Kidney (tissue), 13 donors: ENCODE measurements at regions not wholly inside any gene's neighbourhood (a gene's known extent, or its start where the extent isn't known, plus 50 kb on each side); places are given as distances from the start of the nearest gene placed in this dataset.

Experiments used
- DNase-seq, 5 donors: peaks; one replicate each; pipeline ENCODE4 v3.0.0-alpha.2; 2013 to 2020
- FAIRE-seq: peaks from 2 replicates; lab custom pipeline; 2012; peaks lifted over from hg19 to GRCh38; lab: Jason Lieb, UNC
- H3K27ac ChIP-seq, 2 donors: one replicate each; pipeline ENCODE4 v1.7.0; 2013; ENCODE audit warnings: low read depth in 2 of 2, low read length in 2 of 2, inconsistent platforms in 1 of 2
- H3K27me3 ChIP-seq: one replicate; pipeline ENCODE4 v1.7.1; 2013; ENCODE audit warnings: low read length, inconsistent platforms; ENCODE audit not compliant: control insufficient read depth, insufficient read depth
- H3K36me3 ChIP-seq, 3 donors: one replicate each; pipeline versions ENCODE4 v1.7.0 to v1.7.1; 2013; ENCODE audit warnings: low read length in 3 of 3, control low read depth in 1 of 3, inconsistent platforms in 1 of 3; ENCODE audit not compliant: insufficient read depth in 3 of 3, control insufficient read depth in 2 of 3
- H3K4me1 ChIP-seq, 3 donors: one replicate each; pipeline versions ENCODE4 v1.7.0 to v1.7.1; 2013; ENCODE audit warnings: low read length in 3 of 3, inconsistent platforms in 1 of 3, low read depth in 1 of 3; ENCODE audit not compliant: control insufficient read depth in 2 of 3, insufficient read depth in 2 of 3
- H3K4me3 ChIP-seq, 3 donors: one replicate each; pipeline versions ENCODE4 v1.7.0 to v1.8.1; 2013; ENCODE audit warnings: low read length in 3 of 3, control low read depth in 1 of 3, inconsistent platforms in 1 of 3
- H3K9ac ChIP-seq, 3 donors: one replicate each; pipeline versions ENCODE4 v1.7.0 to v1.7.1; 2013; ENCODE audit warnings: low read length in 3 of 3, control low read depth in 1 of 3, inconsistent platforms in 1 of 3
- H3K9me3 ChIP-seq, 3 donors: one replicate each; pipeline versions ENCODE4 v1.7.0 to v1.7.1; 2013; ENCODE audit warnings: low read length in 3 of 3, control low read depth in 1 of 3, inconsistent platforms in 1 of 3; ENCODE audit not compliant: control insufficient read depth in 2 of 3, insufficient read depth in 1 of 3
- CTCF ChIP-seq: IDR thresholded peaks from 3 replicates; pipeline ENCODE4 v1.5.1; 2012; ENCODE audit warnings: mild to moderate bottlenecking, moderate library complexity, borderline replicate concordance; ENCODE audit not compliant: insufficient read depth; ENCODE audit errors: extremely low read depth
- intact Hi-C: fragments of 100-400 bp; cut with DNase I; formaldehyde crosslinking; loops from one replicate; pipeline ENCODE4 v1.11.1; 2022
- donor health status: control.
- donor health status: control.
- donor health status: control.
- donor health status: control.
- donor health status: control.
- donor health status: DM: yes; HTN: yes; CAD: no.
- donor health status: Normal renal cell carcinoma (clear cell type).

GRCh38 chr2:75862547-75862946, 151.8 kb upstream of the GCFC2 start:
- no peak overlapping the region for H3K4me3 ChIP-seq
- DNase-seq (no peak), FAIRE-seq (no peak)
- H3K27ac ChIP-seq = no peak overlapping the region
- no peaks in the 10 kb centered on the region for H3K9me3 ChIP-seq
- H3K36me3 ChIP-seq = no peaks in the 10 kb centered on the region
- intact Hi-C loops = no loop called here
- no peak for TF ChIP-seq CTCF
- H3K9ac ChIP-seq = no peak overlapping the region
- no peaks in the 10 kb centered on the region for H3K4me1 ChIP-seq
- H3K27me3 ChIP-seq = no peaks in the 10 kb centered on the region

- intact Hi-C loops = no loop called here
- H3K4me1 ChIP-seq = no peaks in the 10 kb centered on the region
- DNase-seq (no peak), FAIRE-seq (no peak)
- no peak for TF ChIP-seq CTCF
- H3K9me3 ChIP-seq = peaks cover 0 to 2% (median 0%) of the 10 kb centered on the region in 3 donors
- H3K27me3 ChIP-seq = no peaks in the 10 kb centered on the region
- H3K27ac ChIP-seq = no peak overlapping the region
- H3K4me3 ChIP-seq = no peak overlapping the region
- H3K9ac ChIP-seq = no peak overlapping the region
- no peaks in the 10 kb centered on the region for H3K36me3 ChIP-seq
Observed at GRCh38 chr2:75853436-75853835, 142.7 kb upstream of the GCFC2 start.

- Histone ChIP-seq H3K27ac (no peak overlapping the region), H3K9me3 (peaks cover 0 to 2% (median 0%) of the 10 kb centered on the region in 3 donors), H3K36me3 (no peaks in the 10 kb centered on the region), H3K9ac (no peak overlapping the region), H3K27me3 (no peaks in the 10 kb centered on the region), H3K4me3 (no peak overlapping the region), H3K4me1 (no peaks in the 10 kb centered on the region)
- FAIRE-seq (no peak), DNase-seq (no peak)
- intact Hi-C loops = no loop called here
- no peak for TF ChIP-seq CTCF
Observed at GRCh38 chr2:75852639-75853038, 141.9 kb upstream of the GCFC2 start.

- Histone ChIP-seq H3K9ac (no peak overlapping the region), H3K27me3 (no peaks in the 10 kb centered on the region), H3K4me1 (no peaks in the 10 kb centered on the region), H3K27ac (no peak overlapping the region), H3K36me3 (no peaks in the 10 kb centered on the region), H3K4me3 (no peak overlapping the region), H3K9me3 (no peaks in the 10 kb centered on the region)
- FAIRE-seq (no peak), DNase-seq (no peak)
- TF ChIP-seq CTCF = no peak
- intact Hi-C loops = no loop called here
Observed at GRCh38 chr2:75846683-75847190, 136.0 kb upstream of the GCFC2 start.
